Gastroesophageal sphincter (tissue), 3 donors: ENCODE measurements at regions not wholly inside any gene's neighbourhood (a gene's known extent, or its start where the extent isn't known, plus 50 kb on each side); places are given as distances from the start of the nearest gene placed in this dataset.

Experiments
- POLR2A ChIP-seq, 2 donors: fragments of 450-650 bp; IDR thresholded peaks; one replicate each; pipeline ENCODE4 v1.6.1; 2017; ENCODE audit warnings: antibody characterized with exemption in 2 of 2, mild to moderate bottlenecking in 2 of 2, moderate library complexity in 1 of 2
- POLR2AphosphoS5 ChIP-seq: sonication (generic); formaldehyde crosslinking; IDR thresholded peaks from one replicate; pipeline ENCODE4 v1.6.1; 2017; ENCODE audit warnings: antibody characterized with exemption
- TF ChIP-seq, protein P1 (sequence below), 4 experiments: fragments of 200-600 bp in 2 of 4; fragments of 450-650 bp in 2 of 4; sonication (generic) in 1 of 4; IDR thresholded peaks; one replicate each; pipeline ENCODE4 v1.5.1; 2017 to 2019; ENCODE audit warnings: antibody characterized with exemption in 4 of 4, mild to moderate bottlenecking in 2 of 4, moderate library complexity in 2 of 4

DNA sequence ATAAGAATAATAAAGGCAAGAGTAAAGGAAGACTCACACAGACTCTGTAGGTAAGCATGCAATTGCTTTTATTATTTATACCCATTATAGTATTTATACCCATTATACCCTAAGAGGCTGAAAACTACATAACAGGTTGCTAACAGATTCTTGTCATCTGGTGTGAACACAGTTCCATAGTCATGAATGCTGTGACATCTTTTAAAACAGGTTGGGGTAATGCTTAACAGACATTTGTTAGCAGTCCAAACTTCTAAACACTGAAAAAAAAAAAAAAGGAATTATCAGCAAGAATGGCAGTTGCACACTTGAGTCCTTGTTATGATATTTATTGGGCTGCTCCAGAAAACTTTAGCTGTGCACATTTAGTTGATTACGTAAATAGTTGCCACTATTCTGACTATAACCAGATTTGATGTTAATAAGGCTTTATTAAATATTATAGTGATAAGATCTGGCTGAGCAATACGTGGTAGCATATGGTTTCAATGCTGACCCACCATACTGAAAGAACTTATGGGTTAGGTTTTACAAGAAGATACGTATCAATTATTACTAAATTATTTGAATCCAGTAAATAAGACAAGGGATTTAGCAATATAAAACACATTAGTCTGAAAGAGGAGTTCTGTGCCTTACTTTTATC lies 888.8 kb downstream of the LRRTM4 start:
- TF ChIP-seq, protein P1, sequence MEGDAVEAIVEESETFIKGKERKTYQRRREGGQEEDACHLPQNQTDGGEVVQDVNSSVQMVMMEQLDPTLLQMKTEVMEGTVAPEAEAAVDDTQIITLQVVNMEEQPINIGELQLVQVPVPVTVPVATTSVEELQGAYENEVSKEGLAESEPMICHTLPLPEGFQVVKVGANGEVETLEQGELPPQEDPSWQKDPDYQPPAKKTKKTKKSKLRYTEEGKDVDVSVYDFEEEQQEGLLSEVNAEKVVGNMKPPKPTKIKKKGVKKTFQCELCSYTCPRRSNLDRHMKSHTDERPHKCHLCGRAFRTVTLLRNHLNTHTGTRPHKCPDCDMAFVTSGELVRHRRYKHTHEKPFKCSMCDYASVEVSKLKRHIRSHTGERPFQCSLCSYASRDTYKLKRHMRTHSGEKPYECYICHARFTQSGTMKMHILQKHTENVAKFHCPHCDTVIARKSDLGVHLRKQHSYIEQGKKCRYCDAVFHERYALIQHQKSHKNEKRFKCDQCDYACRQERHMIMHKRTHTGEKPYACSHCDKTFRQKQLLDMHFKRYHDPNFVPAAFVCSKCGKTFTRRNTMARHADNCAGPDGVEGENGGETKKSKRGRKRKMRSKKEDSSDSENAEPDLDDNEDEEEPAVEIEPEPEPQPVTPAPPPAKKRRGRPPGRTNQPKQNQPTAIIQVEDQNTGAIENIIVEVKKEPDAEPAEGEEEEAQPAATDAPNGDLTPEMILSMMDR (IDR thresholded peaks at IDR 0.05) = no peak
- no peak for TF ChIP-seq POLR2A (IDR thresholded peaks at IDR 0.05)
- no peak for TF ChIP-seq POLR2AphosphoS5
